ENCODE measurements at regions not wholly inside any gene's neighbourhood (a gene's known extent, or its start where the extent isn't known, plus 50 kb on each side); places are given as distances from the start of the nearest gene placed in this dataset.

GRCh38 chr7:119931230-119931824, 341.6 kb upstream of the KCND2 start:
- TF ChIP-seq, protein P1, sequence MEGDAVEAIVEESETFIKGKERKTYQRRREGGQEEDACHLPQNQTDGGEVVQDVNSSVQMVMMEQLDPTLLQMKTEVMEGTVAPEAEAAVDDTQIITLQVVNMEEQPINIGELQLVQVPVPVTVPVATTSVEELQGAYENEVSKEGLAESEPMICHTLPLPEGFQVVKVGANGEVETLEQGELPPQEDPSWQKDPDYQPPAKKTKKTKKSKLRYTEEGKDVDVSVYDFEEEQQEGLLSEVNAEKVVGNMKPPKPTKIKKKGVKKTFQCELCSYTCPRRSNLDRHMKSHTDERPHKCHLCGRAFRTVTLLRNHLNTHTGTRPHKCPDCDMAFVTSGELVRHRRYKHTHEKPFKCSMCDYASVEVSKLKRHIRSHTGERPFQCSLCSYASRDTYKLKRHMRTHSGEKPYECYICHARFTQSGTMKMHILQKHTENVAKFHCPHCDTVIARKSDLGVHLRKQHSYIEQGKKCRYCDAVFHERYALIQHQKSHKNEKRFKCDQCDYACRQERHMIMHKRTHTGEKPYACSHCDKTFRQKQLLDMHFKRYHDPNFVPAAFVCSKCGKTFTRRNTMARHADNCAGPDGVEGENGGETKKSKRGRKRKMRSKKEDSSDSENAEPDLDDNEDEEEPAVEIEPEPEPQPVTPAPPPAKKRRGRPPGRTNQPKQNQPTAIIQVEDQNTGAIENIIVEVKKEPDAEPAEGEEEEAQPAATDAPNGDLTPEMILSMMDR (IDR thresholded peaks at IDR 0.05; ENCODE audit: borderline replicate concordance, extremely low read depth, low read length, poor library complexity, severe bottlenecking): no peak
- no peak for TF ChIP-seq EZH2 (IDR thresholded peaks at IDR 0.05; ENCODE audit: borderline replicate concordance, low read depth, low read length, severe bottlenecking)
- Histone ChIP-seq H3K27me3 (ENCODE audit: insufficient read depth, low read length, poor library complexity) (no peaks in the 10 kb centered on the region), H3K4me3 (ENCODE audit: low read depth in 1 of 2, low read length in 2 of 2) (no peak overlapping the region), H3K4me2 (ENCODE audit: insufficient read depth, low read length) (no peak overlapping the region), H3K4me1 (ENCODE audit: insufficient read depth, low read length) (no peaks in the 10 kb centered on the region), H3K27ac (ENCODE audit: low read length) (no peak overlapping the region), H4K20me1 (ENCODE audit: insufficient read depth, low read length) (no peaks in the 10 kb centered on the region), H3K9me3 (ENCODE audit: insufficient read depth, low read length, severe bottlenecking) (no peaks in the 10 kb centered on the region), H3K9ac (ENCODE audit: low read depth, low read length) (no peak overlapping the region), H3K36me3 (ENCODE audit: insufficient read depth, low read length) (no peaks in the 10 kb centered on the region), H3K79me2 (ENCODE audit: insufficient read depth, low read length) (no peaks in the 10 kb centered on the region), H2AFZ (ENCODE audit: low read depth, low read length) (no peak overlapping the region)
- no peak for ATAC-seq (ENCODE audit: insufficient read depth, low read depth)
- no peak for DNase-seq

DNA sequence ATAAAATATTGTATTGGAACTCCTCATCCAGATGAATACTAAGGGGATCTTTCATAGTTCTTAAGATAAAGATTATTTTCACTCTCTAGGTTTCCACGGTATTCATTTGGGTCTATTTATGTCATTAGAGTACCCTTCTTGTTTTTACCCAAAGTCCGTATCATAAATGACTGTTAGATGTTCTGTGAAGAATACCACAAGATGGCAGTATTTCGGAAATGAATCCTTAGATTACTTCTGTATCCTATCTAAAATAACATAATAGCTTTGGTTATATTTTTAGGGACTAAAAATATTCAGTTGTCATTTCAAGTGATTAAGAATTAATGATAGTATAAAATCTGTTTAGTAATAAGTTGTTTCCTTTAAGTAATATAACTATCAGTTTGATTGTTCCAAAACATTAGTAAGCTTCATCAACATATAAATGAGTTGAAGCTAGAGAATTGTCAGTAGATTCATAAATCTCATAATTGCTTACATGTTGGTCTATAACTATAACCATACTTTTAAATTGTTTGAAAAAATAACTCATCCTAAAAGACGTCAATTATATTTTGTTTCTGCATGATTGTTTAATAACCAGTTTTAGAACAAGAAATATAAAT, 337.5 kb upstream of the KCND2 start:
- DNase-seq: no peak
- H2AFZ ChIP-seq (ENCODE audit: low read depth, low read length): no peak overlapping the region
- TF ChIP-seq EZH2 (IDR thresholded peaks at IDR 0.05; ENCODE audit: borderline replicate concordance, low read depth, low read length, severe bottlenecking): no peak
- TF ChIP-seq, protein P1 (IDR thresholded peaks at IDR 0.05; ENCODE audit: borderline replicate concordance, extremely low read depth, low read length, poor library complexity, severe bottlenecking): peak; percentile 58

DNA sequence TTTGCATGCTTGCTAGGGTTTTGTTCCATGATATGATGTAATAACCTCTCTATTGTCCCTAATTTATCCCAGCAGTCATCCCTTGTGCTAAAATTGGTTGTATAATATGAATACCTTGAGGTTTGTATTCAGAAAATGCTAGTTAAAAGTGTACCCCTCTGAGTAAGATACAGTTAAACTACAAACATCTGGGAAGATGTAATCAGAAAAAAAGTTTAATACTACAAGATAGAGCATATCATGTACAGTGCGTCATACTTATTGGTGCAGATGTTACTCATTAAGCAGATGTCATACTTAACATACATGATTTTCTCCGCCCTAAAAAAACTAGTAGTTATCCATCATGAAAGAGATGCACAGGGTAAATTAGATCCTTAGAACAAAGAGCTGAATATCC, 336.1 kb upstream of the KCND2 start:
- ATAC-seq (ENCODE audit: insufficient read depth, low read depth) (no peak), DNase-seq (no peak)
- no peak overlapping the region for H3K9ac ChIP-seq (ENCODE audit: low read depth, low read length)
- H3K36me3 ChIP-seq (ENCODE audit: insufficient read depth, low read length): no peaks in the 10 kb centered on the region
- no peaks in the 10 kb centered on the region for H3K79me2 ChIP-seq (ENCODE audit: insufficient read depth, low read length)
- H3K4me1 ChIP-seq (ENCODE audit: insufficient read depth, low read length): no peaks in the 10 kb centered on the region
- H4K20me1 ChIP-seq (ENCODE audit: insufficient read depth, low read length): no peaks in the 10 kb centered on the region
- H3K4me2 ChIP-seq (ENCODE audit: insufficient read depth, low read length): no peak overlapping the region
- no peak overlapping the region for H3K27ac ChIP-seq (ENCODE audit: low read length)
- H2AFZ ChIP-seq (ENCODE audit: low read depth, low read length): no peak overlapping the region
- H3K4me3 ChIP-seq (ENCODE audit: low read depth in 1 of 2, low read length in 2 of 2): no peak overlapping the region
- no peaks in the 10 kb centered on the region for H3K27me3 ChIP-seq (ENCODE audit: insufficient read depth, low read length, poor library complexity)
- H3K9me3 ChIP-seq (ENCODE audit: insufficient read depth, low read length, severe bottlenecking): no peaks in the 10 kb centered on the region
- no peak for TF ChIP-seq EZH2 (IDR thresholded peaks at IDR 0.05; ENCODE audit: borderline replicate concordance, low read depth, low read length, severe bottlenecking)
- TF ChIP-seq, protein P1 (IDR thresholded peaks at IDR 0.05; ENCODE audit: borderline replicate concordance, extremely low read depth, low read length, poor library complexity, severe bottlenecking): no peak

More for the DNA sequence above, 337.5 kb upstream of the KCND2 start:
- ATAC-seq (ENCODE audit: insufficient read depth, low read depth): no peak
- no peaks in the 10 kb centered on the region for H3K27me3 ChIP-seq (ENCODE audit: insufficient read depth, low read length, poor library complexity)
- no peaks in the 10 kb centered on the region for H4K20me1 ChIP-seq (ENCODE audit: insufficient read depth, low read length)
- H3K4me2 ChIP-seq (ENCODE audit: insufficient read depth, low read length): no peak overlapping the region
- no peaks in the 10 kb centered on the region for H3K9me3 ChIP-seq (ENCODE audit: insufficient read depth, low read length, severe bottlenecking)
- no peak overlapping the region for H3K4me3 ChIP-seq (ENCODE audit: low read depth in 1 of 2, low read length in 2 of 2)
- no peaks in the 10 kb centered on the region for H3K4me1 ChIP-seq (ENCODE audit: insufficient read depth, low read length)
- H3K36me3 ChIP-seq (ENCODE audit: insufficient read depth, low read length): no peaks in the 10 kb centered on the region
- no peak overlapping the region for H3K9ac ChIP-seq (ENCODE audit: low read depth, low read length)
- H3K79me2 ChIP-seq (ENCODE audit: insufficient read depth, low read length): no peaks in the 10 kb centered on the region
- no peak overlapping the region for H3K27ac ChIP-seq (ENCODE audit: low read length)

All from DND-41 (cell line).